HK-2 (cell line): ENCODE measurements at regions not wholly inside any gene's neighbourhood (a gene's known extent, or its start where the extent isn't known, plus 50 kb on each side); places are given as distances from the start of the nearest gene placed in this dataset.

ENCODE experiments used
- DNase-seq: peaks from one replicate; pipeline ENCODE4 v3.0.0-alpha.2; 2018; ENCODE audit not compliant: unreplicated experiment

- DNase-seq, result no peak
These were observed 209.3 kb upstream of the FOXN3 start for GRCh38 chr14:89626233-89626806.

- DNase-seq, result no peak
These were observed 208.7 kb upstream of the FOXN3 start for GRCh38 chr14:89625731-89626232.

GRCh38 chr14:89625244-89625713 lies 208.2 kb upstream of the FOXN3 start:
- no peak for DNase-seq

GRCh38 chr14:89624500-89625156 lies 207.6 kb upstream of the FOXN3 start:
- no peak for DNase-seq

GRCh38 chr14:89621791-89622638 lies 205.0 kb upstream of the FOXN3 start:
- no peak for DNase-seq

GRCh38 chr14:89621009-89621421 lies 204.0 kb upstream of the FOXN3 start:
- no peak for DNase-seq

- no peak for DNase-seq
These were observed 203.4 kb upstream of the FOXN3 start for GRCh38 chr14:89620436-89620835.

- no peak for DNase-seq
These were observed 202.6 kb upstream of the FOXN3 start for GRCh38 chr14:89619596-89619995.

- peak; percentile 61 for DNase-seq
These were observed 201.9 kb upstream of the FOXN3 start for GRCh38 chr14:89618811-89619551.

GRCh38 chr14:89618330-89618708 lies 201.3 kb upstream of the FOXN3 start:
- DNase-seq, result no peak

- peak; percentile 23 for DNase-seq
These were observed 200.7 kb upstream of the FOXN3 start for GRCh38 chr14:89617481-89618329.

- no peak for DNase-seq
These were observed 199.9 kb upstream of the FOXN3 start for GRCh38 chr14:89616852-89617341.

GRCh38 chr14:89616425-89616824 lies 199.4 kb upstream of the FOXN3 start:
- no peak for DNase-seq

GRCh38 chr14:89615421-89615820 lies 198.4 kb upstream of the FOXN3 start:
- no peak for DNase-seq

- DNase-seq, result no peak
These were observed 197.1 kb upstream of the FOXN3 start for GRCh38 chr14:89614009-89614691.

- DNase-seq, result no peak
These were observed 196.4 kb upstream of the FOXN3 start for GRCh38 chr14:89613260-89614008.

GRCh38 chr14:89609500-89610100 lies 192.6 kb upstream of the FOXN3 start:
- DNase-seq, result no peak

GRCh38 chr14:89607453-89607852 lies 190.4 kb upstream of the FOXN3 start:
- no peak for DNase-seq

GRCh38 chr14:89603938-89604480 lies 187.0 kb upstream of the FOXN3 start:
- no peak for DNase-seq
